Thyroid gland (tissue), 4 donors: ENCODE measurements at regions not wholly inside any gene's neighbourhood (a gene's known extent, or its start where the extent isn't known, plus 50 kb on each side); places are given as distances from the start of the nearest gene placed in this dataset.

ENCODE experiments used
- POLR2A ChIP-seq, 2 donors: fragments of 450-650 bp; IDR thresholded peaks; one replicate each; pipeline ENCODE4 v1.6.1; 2017; ENCODE audit warnings: antibody characterized with exemption in 2 of 2, mild to moderate bottlenecking in 2 of 2, moderate library complexity in 1 of 2
- TF ChIP-seq, protein P1 (sequence below), 6 experiments: fragments of 200-600 bp in 3 of 6; fragments of 450-650 bp in 3 of 6; sonication (generic) in 3 of 6; IDR thresholded peaks; one replicate each; pipeline ENCODE4 v1.5.1; 2016 to 2019; ENCODE audit warnings: antibody characterized with exemption in 6 of 6, mild to moderate bottlenecking in 2 of 6, inconsistent platforms in 1 of 6, moderate library complexity in 1 of 6

DNA sequence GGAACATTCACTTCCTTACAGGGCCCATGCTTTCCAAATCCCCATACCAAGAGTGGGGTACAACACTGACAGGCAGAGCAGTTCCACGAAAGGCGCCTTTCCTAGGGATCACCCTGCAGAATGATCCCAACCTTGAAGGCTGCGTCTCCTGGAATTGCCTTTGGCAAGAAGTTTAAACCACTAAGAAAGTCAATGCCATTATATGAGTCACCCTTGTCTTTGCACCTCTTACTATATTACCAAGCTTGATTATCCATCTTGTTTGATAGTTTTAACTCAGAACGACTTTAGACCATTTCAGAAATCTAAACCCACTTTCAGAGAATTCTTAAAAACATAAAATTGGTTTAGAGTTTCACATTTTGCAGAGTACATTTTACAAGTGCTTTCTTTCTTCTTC, 282.1 kb downstream of the ARHGAP12 start:
- TF ChIP-seq, protein P1, sequence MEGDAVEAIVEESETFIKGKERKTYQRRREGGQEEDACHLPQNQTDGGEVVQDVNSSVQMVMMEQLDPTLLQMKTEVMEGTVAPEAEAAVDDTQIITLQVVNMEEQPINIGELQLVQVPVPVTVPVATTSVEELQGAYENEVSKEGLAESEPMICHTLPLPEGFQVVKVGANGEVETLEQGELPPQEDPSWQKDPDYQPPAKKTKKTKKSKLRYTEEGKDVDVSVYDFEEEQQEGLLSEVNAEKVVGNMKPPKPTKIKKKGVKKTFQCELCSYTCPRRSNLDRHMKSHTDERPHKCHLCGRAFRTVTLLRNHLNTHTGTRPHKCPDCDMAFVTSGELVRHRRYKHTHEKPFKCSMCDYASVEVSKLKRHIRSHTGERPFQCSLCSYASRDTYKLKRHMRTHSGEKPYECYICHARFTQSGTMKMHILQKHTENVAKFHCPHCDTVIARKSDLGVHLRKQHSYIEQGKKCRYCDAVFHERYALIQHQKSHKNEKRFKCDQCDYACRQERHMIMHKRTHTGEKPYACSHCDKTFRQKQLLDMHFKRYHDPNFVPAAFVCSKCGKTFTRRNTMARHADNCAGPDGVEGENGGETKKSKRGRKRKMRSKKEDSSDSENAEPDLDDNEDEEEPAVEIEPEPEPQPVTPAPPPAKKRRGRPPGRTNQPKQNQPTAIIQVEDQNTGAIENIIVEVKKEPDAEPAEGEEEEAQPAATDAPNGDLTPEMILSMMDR (IDR thresholded peaks at IDR 0.05), result no peak
- TF ChIP-seq POLR2A (IDR thresholded peaks at IDR 0.05), result no peak
